Neural cell (in vitro differentiated cells): ENCODE measurements at regions not wholly inside any gene's neighbourhood (a gene's known extent, or its start where the extent isn't known, plus 50 kb on each side); places are given as distances from the start of the nearest gene placed in this dataset.

Experiments
- EZH2 ChIP-seq: fragments of 200-600, 300-800 bp; shearing (Covaris generic), sonication (generic); IDR thresholded peaks from 2 replicates; pipeline ENCODE4 v1.6.1; 2014; ENCODE audit warnings: antibody characterized with exemption, low read length, borderline replicate concordance, mild to moderate bottlenecking; ENCODE audit not compliant: insufficient read depth, poor library complexity, severe bottlenecking
- POLR2AphosphoS5 ChIP-seq: IDR thresholded peaks from 2 replicates; pipeline ENCODE4 v1.6.1; 2012

- TF ChIP-seq EZH2: no peak
- no peak for TF ChIP-seq POLR2AphosphoS5
Observed at GRCh38 chr11:98703779-98704556, 316.8 kb upstream of the CNTN5 start.
